ENCODE measurements at regions not wholly inside any gene's neighbourhood (a gene's known extent, or its start where the extent isn't known, plus 50 kb on each side); places are given as distances from the start of the nearest gene placed in this dataset.
A peak's percentile ranks its signal among the peaks of the same experiment; 100 is the strongest.

- no peak for DNase-seq (ENCODE audit: low read depth, low spot score)
- no peak overlapping the region for H3K4me3 ChIP-seq (ENCODE audit: control insufficient read depth in 2 of 3, extremely low read depth in 1 of 3, insufficient read depth in 2 of 3, low read depth in 1 of 3, low read length in 3 of 3)
- H3K9ac ChIP-seq (ENCODE audit: control insufficient read depth, extremely low read depth, insufficient read depth, low read length) = no peak overlapping the region
- TF ChIP-seq EZH2 (IDR thresholded peaks at IDR 0.05; ENCODE audit: low read length) = no peak
- no peak for TF ChIP-seq CTCF (optimal IDR thresholded peaks at IDR 0.05 in 1 of 3, IDR thresholded peaks at IDR 0.05 in 1 of 3, conservative IDR thresholded peaks at IDR 0.05 in 1 of 3; ENCODE audit: extremely low read depth in 1 of 3, insufficient read depth in 2 of 3, low read length in 3 of 3)
- no peak overlapping the region for H3K27ac ChIP-seq (ENCODE audit: control insufficient read depth, insufficient read depth, low read length)
- no peaks in the 10 kb centered on the region for H3K4me1 ChIP-seq (ENCODE audit: control insufficient read depth, extremely low read depth, insufficient read depth, low read length)
- H4K20me1 ChIP-seq (ENCODE audit: control insufficient read depth, extremely low read depth, insufficient read depth, low read length) = no peaks in the 10 kb centered on the region
- H3K9me3 ChIP-seq (ENCODE audit: control insufficient read depth, low read depth, low read length) = no peaks in the 10 kb centered on the region
- FAIRE-seq = no peak
- no peaks in the 10 kb centered on the region for H3K79me2 ChIP-seq (ENCODE audit: control insufficient read depth, insufficient read depth, low read length)
- H2AFZ ChIP-seq (ENCODE audit: control insufficient read depth, low read length) = peak overlapping the region; percentile 10
- H3K27me3 ChIP-seq (ENCODE audit: control insufficient read depth, extremely low read depth, insufficient read depth, low read length) = no peaks in the 10 kb centered on the region
- no peak overlapping the region for H3K4me2 ChIP-seq (ENCODE audit: control insufficient read depth, extremely low read depth, insufficient read depth, low read depth, low read length)
- H3K36me3 ChIP-seq (ENCODE audit: control insufficient read depth in 2 of 2, extremely low read depth in 1 of 2, insufficient read depth in 2 of 2, low read length in 2 of 2) = no peaks in the 10 kb centered on the region
- H3K9me1 ChIP-seq (ENCODE audit: control insufficient read depth, extremely low read depth, insufficient read depth, low read length) = no peaks in the 10 kb centered on the region
- dilution Hi-C loops (cut with MboI; ENCODE audit: extremely low pct_ligation_motif_present, low sequenced_read_pairs) = no loop called here
These were observed 471.2 kb upstream of the ACTBL2 start for GRCh38 chr5:57953792-57954191.

- Histone ChIP-seq H3K4me1 (ENCODE audit: control insufficient read depth, extremely low read depth, insufficient read depth, low read length) (no peaks in the 10 kb centered on the region), H3K79me2 (ENCODE audit: control insufficient read depth, insufficient read depth, low read length) (no peaks in the 10 kb centered on the region), H3K9me1 (ENCODE audit: control insufficient read depth, extremely low read depth, insufficient read depth, low read length) (no peaks in the 10 kb centered on the region), H3K9ac (ENCODE audit: control insufficient read depth, extremely low read depth, insufficient read depth, low read length) (no peak overlapping the region), H2AFZ (ENCODE audit: control insufficient read depth, low read length) (no peak overlapping the region), H3K4me3 (ENCODE audit: control insufficient read depth in 2 of 3, extremely low read depth in 1 of 3, insufficient read depth in 2 of 3, low read depth in 1 of 3, low read length in 3 of 3) (no peak overlapping the region), H3K27me3 (ENCODE audit: control insufficient read depth, extremely low read depth, insufficient read depth, low read length) (no peaks in the 10 kb centered on the region), H4K20me1 (ENCODE audit: control insufficient read depth, extremely low read depth, insufficient read depth, low read length) (no peaks in the 10 kb centered on the region), H3K36me3 (ENCODE audit: control insufficient read depth in 2 of 2, extremely low read depth in 1 of 2, insufficient read depth in 2 of 2, low read length in 2 of 2) (no peaks in the 10 kb centered on the region), H3K27ac (ENCODE audit: control insufficient read depth, insufficient read depth, low read length) (no peak overlapping the region), H3K4me2 (ENCODE audit: control insufficient read depth, extremely low read depth, insufficient read depth, low read depth, low read length) (no peak overlapping the region), H3K9me3 (ENCODE audit: control insufficient read depth, low read depth, low read length) (no peaks in the 10 kb centered on the region)
- TF ChIP-seq EZH2 (IDR thresholded peaks at IDR 0.05; ENCODE audit: low read length) (no peak), CTCF (optimal IDR thresholded peaks at IDR 0.05 in 1 of 3, IDR thresholded peaks at IDR 0.05 in 1 of 3, conservative IDR thresholded peaks at IDR 0.05 in 1 of 3; ENCODE audit: extremely low read depth in 1 of 3, insufficient read depth in 2 of 3, low read length in 3 of 3) (no peak)
- DNase-seq (ENCODE audit: low read depth, low spot score) (no peak), FAIRE-seq (no peak)
- dilution Hi-C loops (cut with MboI; ENCODE audit: extremely low pct_ligation_motif_present, low sequenced_read_pairs) = no loop called here
These were observed 468.1 kb upstream of the ACTBL2 start for GRCh38 chr5:57950616-57951228.
